IPS-15b (cell line): ENCODE measurements at regions not wholly inside any gene's neighbourhood (a gene's known extent, or its start where the extent isn't known, plus 50 kb on each side); places are given as distances from the start of the nearest gene placed in this dataset.

Experiments used
- H3K27me3 ChIP-seq: one replicate; pipeline ENCODE4 v1.6.1; 2013; ENCODE audit warnings: low read length; ENCODE audit not compliant: control insufficient read depth, insufficient read depth
- H3K36me3 ChIP-seq: one replicate; pipeline ENCODE4 v1.6.1; 2013; ENCODE audit warnings: low read length; ENCODE audit not compliant: control insufficient read depth, insufficient read depth
- H3K4me1 ChIP-seq: one replicate; pipeline ENCODE4 v1.6.1; 2013; ENCODE audit warnings: mild to moderate bottlenecking, low read length; ENCODE audit not compliant: control insufficient read depth, insufficient read depth
- H3K4me3 ChIP-seq: one replicate; pipeline ENCODE4 v1.5.1; 2013; ENCODE audit warnings: low read depth, low read length
- H3K9ac ChIP-seq: one replicate; pipeline ENCODE4 v1.6.1; 2013; ENCODE audit warnings: low read depth, mild to moderate bottlenecking, low read length
- H3K9me3 ChIP-seq: one replicate; pipeline ENCODE4 v1.6.1; 2013; ENCODE audit warnings: mild to moderate bottlenecking, low read length; ENCODE audit not compliant: control insufficient read depth, insufficient read depth

- Histone ChIP-seq H3K4me1 (no peaks in the 10 kb centered on the region), H3K4me3 (no peak overlapping the region), H3K9me3 (no peaks in the 10 kb centered on the region), H3K27me3 (no peaks in the 10 kb centered on the region), H3K9ac (no peak overlapping the region), H3K36me3 (no peaks in the 10 kb centered on the region)
Observed at GRCh38 chr5:163813900-163814299, 308.5 kb downstream of the MAT2B start.

- Histone ChIP-seq H3K4me1 (no peaks in the 10 kb centered on the region), H3K9ac (no peak overlapping the region), H3K36me3 (no peaks in the 10 kb centered on the region), H3K27me3 (no peaks in the 10 kb centered on the region), H3K4me3 (no peak overlapping the region), H3K9me3 (no peaks in the 10 kb centered on the region)
Observed at GRCh38 chr5:163815240-163815791, 309.9 kb downstream of the MAT2B start.

- H3K9me3 ChIP-seq: no peaks in the 10 kb centered on the region
- no peaks in the 10 kb centered on the region for H3K27me3 ChIP-seq
- no peak overlapping the region for H3K9ac ChIP-seq
- no peak overlapping the region for H3K4me3 ChIP-seq
- no peaks in the 10 kb centered on the region for H3K36me3 ChIP-seq
- H3K4me1 ChIP-seq: no peaks in the 10 kb centered on the region
Observed at GRCh38 chr5:163821142-163821541, 315.7 kb downstream of the MAT2B start.

GRCh38 chr5:163822548-163822947 lies 317.1 kb downstream of the MAT2B start:
- Histone ChIP-seq H3K36me3 (no peaks in the 10 kb centered on the region), H3K27me3 (no peaks in the 10 kb centered on the region), H3K4me3 (no peak overlapping the region), H3K9ac (no peak overlapping the region), H3K4me1 (no peaks in the 10 kb centered on the region), H3K9me3 (no peaks in the 10 kb centered on the region)

GRCh38 chr5:163825661-163826060 lies 320.2 kb downstream of the MAT2B start:
- no peak overlapping the region for H3K9ac ChIP-seq
- H3K27me3 ChIP-seq: no peaks in the 10 kb centered on the region
- no peaks in the 10 kb centered on the region for H3K9me3 ChIP-seq

GRCh38 chr5:163826201-163826600 lies 320.8 kb downstream of the MAT2B start:
- Histone ChIP-seq H3K27me3 (no peaks in the 10 kb centered on the region), H3K9ac (no peak overlapping the region), H3K36me3 (peaks cover 2% of the 10 kb centered on the region), H3K4me1 (no peaks in the 10 kb centered on the region), H3K9me3 (no peaks in the 10 kb centered on the region), H3K4me3 (no peak overlapping the region)

More at GRCh38 chr5:163825661-163826060, 320.2 kb downstream of the MAT2B start:
- Histone ChIP-seq H3K4me3 (no peak overlapping the region), H3K4me1 (no peaks in the 10 kb centered on the region), H3K36me3 (peaks cover 2% of the 10 kb centered on the region)

GRCh38 chr5:163832155-163832554 lies 326.7 kb downstream of the MAT2B start:
- H3K4me3 ChIP-seq: no peak overlapping the region
- no peak overlapping the region for H3K9ac ChIP-seq
- H3K9me3 ChIP-seq: no peaks in the 10 kb centered on the region
- peaks cover 2% of the 10 kb centered on the region for H3K36me3 ChIP-seq
- no peaks in the 10 kb centered on the region for H3K27me3 ChIP-seq
- no peaks in the 10 kb centered on the region for H3K4me1 ChIP-seq

- Histone ChIP-seq H3K9me3 (no peaks in the 10 kb centered on the region), H3K9ac (no peak overlapping the region), H3K36me3 (no peaks in the 10 kb centered on the region), H3K4me1 (no peaks in the 10 kb centered on the region), H3K4me3 (no peak overlapping the region), H3K27me3 (no peaks in the 10 kb centered on the region)
Observed at GRCh38 chr5:163838738-163839137, 333.3 kb downstream of the MAT2B start.

GRCh38 chr5:163846512-163846911 lies 341.1 kb downstream of the MAT2B start:
- H3K4me1 ChIP-seq: no peaks in the 10 kb centered on the region
- no peaks in the 10 kb centered on the region for H3K9me3 ChIP-seq
- H3K9ac ChIP-seq: no peak overlapping the region
- H3K27me3 ChIP-seq: no peaks in the 10 kb centered on the region
- H3K36me3 ChIP-seq: no peaks in the 10 kb centered on the region
- no peak overlapping the region for H3K4me3 ChIP-seq

GRCh38 chr5:163855754-163856153 lies 350.3 kb downstream of the MAT2B start:
- H3K9ac ChIP-seq: no peak overlapping the region
- H3K36me3 ChIP-seq: no peaks in the 10 kb centered on the region
- no peaks in the 10 kb centered on the region for H3K4me1 ChIP-seq
- no peaks in the 10 kb centered on the region for H3K27me3 ChIP-seq
- no peak overlapping the region for H3K4me3 ChIP-seq
- H3K9me3 ChIP-seq: no peaks in the 10 kb centered on the region

- Histone ChIP-seq H3K9me3 (no peaks in the 10 kb centered on the region), H3K4me1 (peaks cover 2% of the 10 kb centered on the region), H3K36me3 (no peaks in the 10 kb centered on the region), H3K9ac (no peak overlapping the region), H3K27me3 (no peaks in the 10 kb centered on the region), H3K4me3 (no peak overlapping the region)
Observed at GRCh38 chr5:163861670-163862069, 356.3 kb downstream of the MAT2B start.

GRCh38 chr5:163867324-163867723 lies 361.9 kb downstream of the MAT2B start:
- H3K27me3 ChIP-seq: no peaks in the 10 kb centered on the region
- H3K36me3 ChIP-seq: no peaks in the 10 kb centered on the region
- no peak overlapping the region for H3K9ac ChIP-seq
- H3K4me3 ChIP-seq: no peak overlapping the region
- no peaks in the 10 kb centered on the region for H3K9me3 ChIP-seq
- peaks cover 2% of the 10 kb centered on the region for H3K4me1 ChIP-seq
